ENCODE measurements at regions not wholly inside any gene's neighbourhood (a gene's known extent, or its start where the extent isn't known, plus 50 kb on each side); places are given as distances from the start of the nearest gene placed in this dataset.

GRCh38 chr15:66634540-66634939 lies 67.5 kb upstream of the SMAD6 start:
- Histone ChIP-seq H2AFZ (ENCODE audit: low read depth, low read length) (no peak overlapping the region), H3K9me1 (replicated peaks; ENCODE audit: control insufficient read depth, extremely low read depth, insufficient read depth, low read length) (no peaks in the 10 kb centered on the region), H3K36me3 (ENCODE audit: control insufficient read depth in 2 of 2, extremely low read depth in 1 of 2, insufficient read depth in 2 of 2, low read length in 2 of 2) (no peaks in the 10 kb centered on the region), H4K20me1 (replicated peaks; ENCODE audit: control insufficient read depth, extremely low read depth, insufficient read depth, low read length) (no peaks in the 10 kb centered on the region), H3K4me1 (ENCODE audit: control insufficient read depth, extremely low read depth, insufficient read depth, low read length) (peaks cover 13% of the 10 kb centered on the region), H3K4me2 (ENCODE audit: insufficient read depth, low read length) (no peak overlapping the region), H3K9ac (replicated peaks; ENCODE audit: extremely low read depth, insufficient read depth, low read length) (no peak overlapping the region), H3K27ac (ENCODE audit: insufficient read depth, low read depth, low read length) (no peak overlapping the region), H3K4me3 (replicated peaks in 1 of 3; ENCODE audit: insufficient read depth in 1 of 3, low read depth in 1 of 3, low read length in 3 of 3) (no peak overlapping the region), H3K79me2 (ENCODE audit: control insufficient read depth, insufficient read depth, low read length) (no peaks in the 10 kb centered on the region), H3K27me3 (ENCODE audit: control insufficient read depth in 2 of 2, insufficient read depth in 2 of 2, low read length in 2 of 2) (no peaks in the 10 kb centered on the region), H3K9me3 (replicated peaks; ENCODE audit: control insufficient read depth, insufficient read depth, low read length) (no peaks in the 10 kb centered on the region)
- no TSS peak for BruUV-seq (replicated peaks)
- DNase-seq (ENCODE audit: low read depth, low spot score) (no peak), FAIRE-seq (no peak)
- intact Hi-C loops (cut with micrococcal nuclease) (no loop called here), dilution Hi-C loops (cut with MboI; ENCODE audit: extremely low pct_ligation_motif_present, low sequenced_read_pairs) (no loop called here)
- TF ChIP-seq JUN (IDR thresholded peaks at IDR 0.05; ENCODE audit: borderline replicate concordance, insufficient read depth, insufficient read length, low read depth) = no peak
- TF ChIP-seq FOS (IDR thresholded peaks at IDR 0.05; ENCODE audit: borderline replicate concordance, insufficient read depth, low read length) = no peak
- TF ChIP-seq MAX (IDR thresholded peaks at IDR 0.05; ENCODE audit: insufficient read depth, insufficient read length) = no peak
- no peak for TF ChIP-seq GATA2 (IDR thresholded peaks at IDR 0.05; ENCODE audit: insufficient read depth, insufficient read length, low read depth, low read length)
- TF ChIP-seq POLR2A (IDR thresholded peaks at IDR 0.05; ENCODE audit: low read depth, low read length) = no peak
- TF ChIP-seq EZH2 (IDR thresholded peaks at IDR 0.05; ENCODE audit: borderline replicate concordance, low read depth, low read length, severe bottlenecking) = no peak
- TF ChIP-seq MYC (IDR thresholded peaks at IDR 0.05; ENCODE audit: low read depth, low read length) = no peak
- TF ChIP-seq CTCF (IDR thresholded peaks at IDR 0.05; ENCODE audit: extremely low read depth in 1 of 2, insufficient read depth in 1 of 2, low read depth in 1 of 2, low read length in 2 of 2) = no peak
- no peak for TF ChIP-seq POLR2AphosphoS5 (IDR thresholded peaks at IDR 0.05; ENCODE audit: insufficient read depth, low read depth, low read length)
- POLR2A ChIA-PET = no interaction called here
- CTCF ChIA-PET = interaction anchor here (1.5 to 2.2 kb wide), 3 partner anchors 15 to 63 kb away, joined by 3 to 9 read pairs (median 5); no protein-coding TSS in a partner anchor

Data from endothelial cell of umbilical vein (primary cell).